ENCODE measurements at regions not wholly inside any gene's neighbourhood (a gene's known extent, or its start where the extent isn't known, plus 50 kb on each side); places are given as distances from the start of the nearest gene placed in this dataset.
"Not testable (repeated sequence)": the region's sequence is repeated elsewhere in the genome, so short reads cannot be mapped to it uniquely, and the experiment has no call there.

DNA sequence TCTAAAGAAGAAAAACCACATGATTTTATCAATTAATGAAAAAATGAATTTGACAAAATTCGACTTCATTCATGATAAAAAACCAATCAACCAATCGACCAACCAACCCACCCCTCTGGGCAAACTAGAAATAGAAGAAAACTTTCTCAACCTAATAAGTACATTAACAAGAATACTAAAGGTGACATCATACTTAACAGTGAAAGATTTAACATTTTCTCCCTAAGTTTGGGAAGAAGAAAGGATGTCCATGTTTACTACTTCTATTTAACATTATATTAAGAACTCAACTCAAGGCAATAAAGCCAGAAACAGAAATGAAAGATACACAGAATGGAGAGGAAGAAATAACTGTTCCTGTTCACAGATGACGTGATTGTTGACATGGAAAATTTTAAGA is 476.1 kb upstream of the MEF2C start:
- DNase-seq (ENCODE audit: low read depth in 2 of 2): no peak

DNA sequence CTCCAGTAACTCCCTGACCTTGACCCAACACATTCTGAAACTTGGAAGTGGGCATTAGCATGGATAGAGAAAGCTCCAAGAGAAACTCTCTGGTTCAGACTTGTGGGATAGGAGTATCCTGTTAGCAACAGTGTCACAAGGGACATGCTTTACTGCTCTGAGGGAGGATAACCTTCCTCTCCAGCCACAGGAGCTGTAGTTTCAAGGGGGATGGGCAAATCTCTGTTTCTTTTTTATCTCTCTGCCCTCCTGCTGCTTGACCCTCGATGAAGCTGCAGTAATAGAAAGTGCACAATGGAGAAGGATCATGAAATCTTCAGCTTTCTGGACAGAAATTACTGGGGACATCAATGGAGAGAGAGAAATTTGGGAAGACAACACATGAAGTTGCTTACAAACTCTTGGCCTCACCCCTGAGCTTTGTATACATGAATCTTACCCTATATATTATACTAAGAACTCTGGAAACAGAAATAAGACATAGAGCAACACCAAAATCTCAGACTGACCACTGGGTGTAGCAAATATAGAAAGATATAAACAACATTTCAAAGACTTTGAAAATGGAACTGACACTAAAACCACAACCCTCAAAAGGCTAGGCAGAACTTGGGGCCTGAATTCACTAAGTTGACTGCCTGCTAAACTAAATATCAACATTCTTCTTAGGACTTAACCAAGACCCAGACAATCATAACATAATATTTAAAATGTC is 471.0 kb upstream of the MEF2C start:
- no peak for DNase-seq (ENCODE audit: low read depth in 2 of 2)

DNA sequence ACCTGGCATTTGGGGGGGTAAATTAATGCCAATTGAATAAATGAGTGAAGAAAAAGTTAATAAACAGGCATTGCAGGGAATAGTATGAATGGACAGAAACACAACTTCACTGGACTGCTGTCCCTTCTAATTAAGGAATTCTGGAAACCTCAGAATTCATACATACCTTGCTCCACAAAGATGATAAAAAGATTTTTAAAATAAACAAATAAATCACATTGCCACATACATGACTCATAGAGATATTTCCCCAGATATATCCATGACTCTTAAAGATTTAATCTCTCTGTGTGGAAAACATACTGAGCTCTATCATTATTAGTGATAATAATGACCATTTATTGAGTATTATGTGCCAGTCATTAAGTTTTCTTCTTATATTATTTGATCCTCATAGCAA is 469.0 kb upstream of the MEF2C start:
- no peak for DNase-seq (ENCODE audit: low read depth in 2 of 2)

DNA sequence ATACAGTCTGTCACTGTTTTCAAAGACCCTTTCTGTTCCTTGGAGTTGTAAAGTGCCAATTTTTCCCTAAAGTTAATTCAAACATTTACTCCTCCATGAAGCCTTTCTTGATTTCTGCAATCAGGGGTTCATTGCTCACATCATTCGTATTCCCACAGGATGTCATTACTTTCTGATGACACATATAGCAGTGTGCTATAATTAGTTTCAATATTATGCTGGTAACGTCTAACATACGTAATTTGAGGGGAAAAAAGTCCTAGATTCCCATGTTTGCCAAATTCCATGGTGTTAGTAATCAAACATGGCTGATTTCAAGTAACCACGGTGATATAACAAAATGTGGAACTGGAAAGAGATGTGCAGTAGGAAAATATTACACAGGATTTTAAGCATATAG is 468.2 kb upstream of the MEF2C start:
- peak; percentile 6 to 43 for DNase-seq (ENCODE audit: low read depth in 2 of 2)

DNA sequence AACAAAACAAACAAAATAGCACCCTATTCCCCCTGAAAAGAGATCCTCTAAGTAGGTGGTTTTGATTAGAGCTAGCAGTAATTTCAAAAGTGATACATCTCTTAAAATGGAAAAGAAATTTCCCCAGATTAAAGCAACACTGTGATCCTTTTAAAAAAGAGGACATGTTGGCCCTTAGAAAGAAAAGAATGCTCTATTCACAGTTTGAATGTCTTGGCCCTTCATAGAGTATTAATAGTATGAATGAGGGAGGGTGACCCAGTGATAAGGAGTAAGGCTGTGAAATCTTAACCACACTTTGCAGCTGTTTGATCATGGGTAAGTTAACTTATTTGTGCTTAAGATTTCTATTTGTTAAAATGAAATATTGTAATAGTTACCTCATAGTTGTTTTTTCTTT is 467.7 kb upstream of the MEF2C start:
- no peak for DNase-seq (ENCODE audit: low read depth in 2 of 2)

DNA sequence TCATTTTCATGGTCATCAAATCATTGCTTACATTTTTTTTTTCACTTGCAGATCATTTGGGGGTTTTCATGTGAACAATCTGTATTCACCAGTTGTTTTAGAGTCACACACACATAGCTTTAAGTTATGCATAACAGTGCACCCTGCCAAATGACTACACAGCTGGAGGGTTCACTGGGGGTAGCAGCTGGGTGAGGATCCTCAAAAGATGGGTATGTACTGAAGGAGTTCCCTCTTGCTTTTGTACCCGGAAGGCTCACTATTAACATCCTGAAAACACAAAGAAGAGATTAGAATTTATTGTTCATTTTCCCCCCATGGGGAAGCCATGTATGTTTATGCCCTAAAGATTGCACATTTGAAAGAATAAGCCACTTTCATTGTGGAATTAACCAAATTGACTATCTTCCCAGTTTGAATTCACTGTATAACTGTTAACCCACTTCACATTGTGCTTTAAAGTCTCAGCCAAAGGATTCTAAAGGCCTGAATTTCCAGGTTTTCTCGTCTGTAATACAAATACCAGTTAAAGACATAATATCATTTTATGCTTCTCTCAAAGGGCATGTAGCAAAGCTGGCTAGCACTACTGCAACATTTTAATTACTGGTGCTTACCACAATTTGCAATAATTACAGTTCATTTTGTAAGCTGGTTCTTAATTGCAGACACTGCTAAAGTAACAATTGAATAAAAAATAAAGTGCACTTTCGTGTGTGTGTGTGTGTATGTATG is 466.4 kb upstream of the MEF2C start:
- DNase-seq (ENCODE audit: low read depth in 2 of 2): no peak

DNA sequence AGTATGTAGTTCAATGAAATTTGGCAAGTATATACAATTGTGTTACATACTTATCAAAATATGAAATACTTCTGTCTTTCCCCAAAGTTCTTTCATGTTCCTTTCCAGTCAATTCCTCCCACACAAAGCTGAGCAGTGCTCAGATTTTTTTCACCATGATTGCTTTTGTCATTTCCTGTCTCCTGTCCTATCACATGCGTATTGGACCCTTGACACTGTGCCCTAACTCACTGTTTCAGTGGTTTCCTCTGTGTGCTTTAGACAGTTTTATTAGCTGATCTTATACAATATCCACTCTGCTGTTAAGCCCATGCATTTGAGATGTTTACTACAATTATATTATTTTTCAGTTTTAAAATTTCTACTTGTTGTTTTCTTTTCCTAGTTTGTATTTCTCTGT is 463.6 kb upstream of the MEF2C start:
- DNase-seq (ENCODE audit: low read depth in 2 of 2): peak in 1 of 2 donors; percentile 10

DNA sequence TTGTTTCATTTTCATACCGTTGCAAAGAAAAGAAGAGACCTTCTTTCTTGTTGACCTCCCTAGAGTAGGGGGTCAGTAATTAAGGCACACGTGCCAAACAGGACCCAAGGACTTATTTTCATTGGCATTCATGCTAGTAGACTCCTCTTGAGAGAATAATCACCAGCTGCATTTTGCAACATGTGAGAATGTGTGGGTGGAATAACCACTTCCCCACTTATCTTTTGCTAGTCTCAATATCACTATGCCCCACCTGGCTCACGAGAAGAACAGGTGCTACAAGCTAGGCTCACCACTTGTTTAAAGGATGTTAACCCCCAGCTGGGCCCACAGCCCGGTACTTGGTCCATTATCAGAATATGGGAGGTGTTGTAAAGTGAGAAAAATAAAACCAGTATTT is 460.7 kb upstream of the MEF2C start:
- no peak for DNase-seq (ENCODE audit: low read depth in 2 of 2)

DNA sequence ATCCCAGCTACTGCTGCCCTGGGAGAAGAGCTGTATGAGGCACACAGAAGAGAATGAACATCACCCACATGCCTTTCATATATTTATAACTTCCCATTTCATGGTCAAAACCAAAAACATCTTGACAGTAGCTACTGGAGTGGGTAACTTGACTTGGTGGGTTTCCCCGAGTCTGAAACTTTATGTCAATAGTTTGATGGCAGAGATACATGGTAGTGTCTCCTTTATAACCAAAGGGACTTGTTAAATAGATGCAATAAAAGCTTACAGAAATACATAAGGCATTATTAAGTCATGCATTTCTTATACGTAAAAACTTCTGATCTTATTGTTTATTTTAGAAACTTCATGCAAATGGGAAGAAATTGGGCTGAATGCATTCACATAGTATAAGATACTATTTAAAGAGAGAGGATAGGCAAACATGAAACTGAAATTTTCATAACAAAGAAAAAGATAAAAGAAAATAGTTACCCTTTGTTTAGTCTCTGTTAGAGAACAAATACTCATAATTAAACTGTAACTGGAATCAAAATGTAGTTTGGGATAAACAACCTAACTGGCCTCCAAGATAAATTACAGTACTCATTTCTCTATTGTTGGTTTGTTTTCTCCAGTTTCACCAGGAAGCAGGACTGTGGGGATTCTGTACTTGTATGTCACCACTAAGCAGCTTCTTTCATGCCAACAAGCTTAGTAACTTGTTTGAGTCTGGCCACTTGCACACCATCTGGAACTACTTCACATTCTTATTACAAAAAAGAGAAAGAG is 459.3 kb upstream of the MEF2C start:
- DNase-seq (ENCODE audit: low read depth in 2 of 2): no peak

DNA sequence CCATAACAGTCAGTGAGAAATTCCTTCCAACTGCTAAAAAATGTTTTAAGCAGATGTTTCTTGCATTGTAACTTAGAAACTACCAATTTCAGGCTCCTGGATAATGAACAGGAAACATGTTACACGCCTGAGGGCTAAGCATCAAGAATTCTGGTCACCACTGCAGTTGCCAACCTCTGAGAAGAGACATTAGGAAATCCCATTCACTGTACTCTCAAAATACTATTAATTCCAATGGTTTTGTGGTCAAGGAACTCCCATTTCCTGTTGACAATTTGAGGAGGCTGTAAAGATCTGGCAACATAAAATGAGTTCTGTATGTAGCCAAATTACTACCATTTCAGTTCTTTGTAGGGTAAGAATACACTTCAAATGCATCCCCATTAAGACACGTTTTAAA is 456.0 kb upstream of the MEF2C start:
- DNase-seq (ENCODE audit: low read depth in 2 of 2): no peak

DNA sequence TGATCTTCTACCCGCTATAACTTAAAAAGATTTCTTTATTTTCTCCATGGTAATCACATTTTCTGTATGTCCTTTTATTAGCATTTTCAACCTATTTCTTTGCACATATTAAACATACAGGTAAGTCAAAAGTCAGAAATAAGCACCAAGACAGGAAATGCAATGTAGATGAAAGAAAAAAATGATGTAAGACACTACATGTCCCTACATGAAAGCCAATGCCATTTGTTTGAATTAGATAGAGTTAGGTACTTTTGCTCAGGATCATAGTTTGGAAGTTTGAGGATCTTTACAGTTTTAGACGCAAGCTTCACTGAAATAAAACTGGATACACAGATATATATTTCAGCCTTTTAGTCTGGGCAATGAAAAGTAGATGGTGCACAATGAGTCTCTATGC is 453.1 kb upstream of the MEF2C start:
- no peak for DNase-seq (ENCODE audit: low read depth in 2 of 2)

DNA sequence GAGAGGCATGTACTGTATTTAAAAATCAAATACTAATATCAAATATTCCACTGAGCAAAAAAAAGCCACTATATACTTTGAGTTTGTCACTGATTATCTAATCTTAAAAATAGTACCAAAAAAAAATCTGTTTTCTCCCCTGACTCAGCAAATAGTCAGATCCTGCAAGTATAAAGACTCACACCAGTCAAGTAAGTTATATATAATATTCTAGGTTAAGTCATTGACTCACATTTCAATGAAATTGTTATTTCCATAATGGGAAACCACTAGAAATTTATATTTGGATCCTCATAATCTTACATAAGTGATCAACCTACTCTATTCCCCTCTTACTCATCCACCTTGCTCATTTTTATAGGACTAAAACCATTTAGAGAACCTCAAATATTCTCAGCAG is 447.2 kb upstream of the MEF2C start:
- no peak for DNase-seq (ENCODE audit: low read depth in 2 of 2)

DNA sequence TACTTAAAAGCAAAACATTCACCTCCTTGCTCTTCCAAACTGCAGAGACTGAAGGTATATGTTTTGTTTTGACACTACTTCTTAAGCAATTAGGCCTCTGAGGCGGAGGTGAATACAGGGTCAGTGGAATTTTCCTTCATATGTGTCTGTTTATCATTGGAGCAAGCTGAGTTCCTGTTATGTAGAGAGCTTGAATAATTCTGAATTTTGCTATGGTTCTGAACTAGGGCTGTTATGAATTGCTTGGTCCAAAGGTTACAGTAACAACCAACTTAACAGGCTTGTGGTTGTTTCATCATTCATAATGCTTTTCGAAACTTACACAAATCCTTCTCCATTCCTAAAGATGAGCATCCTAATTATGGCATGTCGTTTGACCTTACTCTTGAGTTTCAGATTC is 444.6 kb upstream of the MEF2C start:
- peak; percentile 1 to 5 for DNase-seq (ENCODE audit: low read depth in 2 of 2)

DNA sequence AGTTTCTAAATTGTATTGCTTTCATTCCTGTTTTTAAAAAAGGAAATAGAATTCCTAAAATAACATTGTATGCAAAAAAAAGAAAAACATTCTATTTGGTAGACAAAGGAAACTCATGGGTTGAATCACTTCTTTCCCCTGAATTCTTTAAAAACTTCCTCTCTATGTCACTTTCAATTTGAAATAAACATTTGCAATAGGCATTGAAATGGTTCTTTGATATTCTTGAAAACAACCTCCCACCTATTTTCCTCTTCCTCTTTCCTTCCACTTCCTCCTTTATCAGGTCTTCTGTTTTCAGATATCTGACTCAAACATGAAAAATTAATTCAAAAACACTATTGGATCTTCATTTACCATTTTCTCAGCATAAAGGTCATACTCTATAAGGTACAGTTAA is 442.0 kb upstream of the MEF2C start:
- peak; percentile 5 to 70 for DNase-seq (ENCODE audit: low read depth in 2 of 2)

DNA sequence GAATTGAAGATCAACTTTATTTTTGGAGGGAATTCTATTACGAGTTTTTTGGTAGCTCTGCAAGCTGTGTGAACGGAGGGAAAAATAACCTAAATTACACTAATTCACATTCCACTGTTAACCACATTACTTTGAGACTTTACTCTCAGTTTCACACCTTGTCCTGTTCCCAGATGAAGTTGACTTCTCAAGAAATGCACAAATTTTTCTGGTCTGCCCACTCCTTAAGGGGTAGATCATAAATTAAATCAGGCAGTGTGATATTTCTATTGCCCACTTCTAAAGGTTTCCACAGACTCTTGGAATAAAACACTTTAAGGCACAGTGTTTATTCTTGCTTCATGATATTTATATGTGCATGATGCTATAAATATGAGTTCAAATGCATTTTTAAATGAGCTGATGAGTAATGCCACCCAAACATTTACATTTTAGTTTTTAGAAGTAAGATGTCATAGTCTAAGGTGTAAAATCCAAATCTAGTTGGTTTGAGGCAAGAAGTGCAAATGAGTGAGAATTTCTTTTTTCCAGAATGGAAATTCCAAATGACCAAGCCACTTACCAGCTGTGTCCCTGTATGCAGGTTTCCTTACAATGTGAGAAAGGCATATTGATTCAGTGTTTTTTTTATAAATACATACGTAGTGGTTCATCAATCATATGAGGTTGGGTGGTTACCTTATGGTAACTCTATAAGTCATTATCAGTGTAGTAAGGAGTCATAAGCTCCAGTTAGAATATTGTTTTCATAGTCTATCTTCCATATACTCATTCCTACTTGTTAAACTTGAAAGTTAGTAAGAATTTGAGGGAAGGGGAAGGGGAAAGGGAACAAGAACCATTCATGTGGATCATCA is 437.7 kb upstream of the MEF2C start:
- DNase-seq (ENCODE audit: low read depth in 2 of 2): no peak

DNA sequence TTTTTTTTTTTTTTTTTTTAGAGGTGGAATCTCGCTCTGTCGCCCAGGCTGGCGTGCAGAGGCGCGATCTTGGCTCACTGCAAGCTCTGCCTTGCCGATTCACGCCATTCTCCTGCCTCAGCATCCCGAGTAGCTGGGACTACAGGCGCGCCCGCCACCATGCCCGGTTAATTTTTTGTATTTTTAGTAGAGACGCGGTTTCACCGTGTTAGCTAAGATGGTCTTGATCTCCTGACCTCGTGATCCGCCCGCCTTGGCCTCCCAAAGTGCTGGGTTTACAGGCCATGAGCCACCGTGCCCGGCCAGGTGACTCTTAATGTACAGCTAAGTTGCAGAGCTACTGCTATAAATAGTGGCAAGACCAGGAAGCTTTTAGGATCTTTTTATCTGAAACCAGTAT is 434.9 kb upstream of the MEF2C start:
- not testable (repeated sequence) for DNase-seq (ENCODE audit: low read depth in 2 of 2)

DNA sequence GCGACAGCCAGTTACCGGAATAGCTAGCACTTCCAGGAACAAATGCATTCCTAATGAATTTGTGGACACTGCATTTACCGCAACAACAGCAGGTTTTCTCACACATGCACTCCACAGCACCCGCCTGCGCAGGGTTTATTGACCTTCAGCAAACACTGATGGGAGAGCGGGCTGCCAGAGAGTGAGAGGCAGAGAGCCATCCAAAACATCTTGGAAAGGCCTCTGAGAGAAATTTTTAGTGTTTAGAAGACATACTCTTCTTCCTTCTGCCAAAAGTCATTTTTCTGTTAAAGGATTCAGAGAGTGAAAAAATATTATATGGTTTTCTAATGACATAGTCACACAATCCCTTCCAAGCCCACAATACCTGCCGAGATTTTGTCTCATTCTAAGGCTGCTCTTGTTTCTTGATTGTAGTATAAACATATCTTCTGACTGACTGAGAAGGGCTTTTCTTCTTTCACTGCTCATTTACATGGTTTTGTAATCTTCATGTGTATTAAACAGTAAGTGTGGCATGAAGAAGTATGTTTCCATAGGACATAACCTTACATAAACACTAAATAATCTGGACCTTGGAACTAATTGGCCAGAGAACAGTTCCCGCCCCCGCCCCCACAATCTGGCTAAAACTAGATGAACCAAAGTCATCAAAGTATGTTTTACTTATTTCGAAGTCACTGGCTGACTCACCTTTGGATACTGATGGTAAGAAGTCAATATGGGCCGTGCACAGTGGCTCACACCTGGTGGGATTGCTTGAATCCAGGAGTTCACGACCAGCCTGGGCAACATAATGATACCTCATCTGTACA is 432.5 kb upstream of the MEF2C start:
- DNase-seq (ENCODE audit: low read depth in 2 of 2): no peak

DNA sequence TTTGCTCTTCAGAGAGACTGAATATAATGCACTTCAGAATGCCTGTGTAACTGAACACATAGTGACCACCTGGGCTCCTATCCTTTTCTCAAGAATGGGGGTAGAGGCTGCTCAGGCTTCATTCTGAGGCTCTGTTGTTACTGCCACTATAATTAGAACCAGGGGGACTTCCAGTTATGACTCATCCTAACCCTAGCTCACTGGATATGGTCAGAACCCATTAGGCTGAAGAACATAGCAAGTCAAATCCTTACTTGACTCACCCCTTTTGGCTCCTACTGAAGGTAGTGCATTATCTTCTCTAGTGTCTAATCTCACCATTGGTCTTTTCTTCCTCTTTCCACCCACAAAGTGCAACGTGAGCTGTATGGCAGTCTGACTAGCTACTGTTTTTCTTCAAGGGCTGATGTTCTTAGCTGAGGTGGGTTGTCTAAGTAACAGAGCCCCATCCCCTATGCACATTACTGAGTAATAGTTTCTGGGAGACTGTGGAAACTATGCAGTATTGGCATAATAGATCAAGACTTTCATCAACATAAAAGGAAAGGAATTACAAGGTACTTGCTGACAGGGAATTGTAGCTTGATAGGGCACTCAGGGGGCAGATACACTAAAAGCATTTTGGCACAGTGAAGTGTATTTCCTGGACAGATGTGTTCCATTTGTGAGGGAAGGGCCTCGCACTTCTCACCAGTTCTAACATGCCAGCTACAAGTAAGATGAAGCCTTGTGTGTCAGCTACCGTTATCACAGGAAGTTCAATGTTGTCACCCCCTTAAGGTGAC is 431.0 kb upstream of the MEF2C start:
- DNase-seq (ENCODE audit: low read depth in 2 of 2): peak; percentile 49 to 56

DNA sequence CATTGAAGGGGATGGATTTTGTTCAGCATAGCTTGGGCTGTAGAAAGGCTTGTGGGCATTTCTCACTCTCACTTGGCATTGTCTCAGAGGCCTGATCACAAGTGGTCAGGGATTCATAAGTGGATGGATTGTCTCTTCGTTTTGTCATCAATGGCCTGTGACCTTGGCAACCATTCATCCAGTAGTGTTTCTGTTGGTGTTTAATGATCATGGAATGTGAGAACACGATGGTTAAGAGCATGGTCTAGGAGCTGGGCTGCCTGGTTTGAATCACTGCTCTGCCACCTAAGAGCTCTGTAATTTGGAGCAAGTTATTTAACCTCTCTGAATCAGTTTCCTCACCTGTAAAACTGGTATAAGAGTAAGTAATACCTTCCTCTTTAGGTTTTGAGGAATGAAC is 430.1 kb upstream of the MEF2C start:
- DNase-seq (ENCODE audit: low read depth in 2 of 2): peak; percentile 11 to 12

DNA sequence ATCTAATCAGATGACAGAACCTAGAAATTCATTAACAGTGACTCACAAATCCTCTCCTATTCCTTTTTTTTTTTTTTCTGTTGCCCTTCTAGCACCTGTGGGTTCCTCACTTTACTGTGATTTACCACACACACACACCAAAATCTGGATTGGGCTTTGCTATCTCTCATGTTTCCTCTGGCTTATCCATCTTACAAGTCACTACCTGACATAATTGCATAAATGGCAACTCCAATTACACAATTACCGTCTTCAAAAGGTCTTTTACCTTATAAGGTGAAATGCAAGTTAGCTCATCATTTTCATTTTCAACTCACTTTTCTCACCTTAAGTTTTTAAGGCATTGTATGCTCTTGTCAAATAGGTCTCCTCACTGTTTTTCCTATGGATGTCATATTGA is 426.3 kb upstream of the MEF2C start:
- no peak for DNase-seq (ENCODE audit: low read depth in 2 of 2)

Measured in lung microvascular endothelial cell (primary cell).